ENCODE measurements at regions not wholly inside any gene's neighbourhood (a gene's known extent, or its start where the extent isn't known, plus 50 kb on each side); places are given as distances from the start of the nearest gene placed in this dataset.
A peak's percentile ranks its signal among the peaks of the same experiment; 100 is the strongest.

- peak; percentile 97 for DNase-seq (ENCODE audit: low spot score)
These were observed 498.1 kb upstream of the TNC start for GRCh38 chr9:115615821-115616665.

- DNase-seq (ENCODE audit: low spot score): no peak
These were observed 498.8 kb upstream of the TNC start for GRCh38 chr9:115616666-115617239.

- DNase-seq (ENCODE audit: low spot score): no peak
These were observed 507.3 kb upstream of the TNC start for GRCh38 chr9:115625251-115625650.

GRCh38 chr9:115625954-115626353 lies 508.0 kb upstream of the TNC start:
- no peak for DNase-seq (ENCODE audit: low spot score)

- no peak for DNase-seq (ENCODE audit: low spot score)
These were observed 509.6 kb upstream of the TNC start for GRCh38 chr9:115627511-115627910.

- peak; percentile 72 for DNase-seq (ENCODE audit: low spot score)
These were observed 510.5 kb upstream of the TNC start for GRCh38 chr9:115628426-115628825.

GRCh38 chr9:115629879-115630840 lies 512.2 kb upstream of the TNC start:
- DNase-seq (ENCODE audit: low spot score): no peak

GRCh38 chr9:115632391-115632790 lies 514.4 kb upstream of the TNC start:
- DNase-seq (ENCODE audit: low spot score): no peak

GRCh38 chr9:115633104-115633503 lies 515.1 kb upstream of the TNC start:
- peak; percentile 48 for DNase-seq (ENCODE audit: low spot score)

- no peak for DNase-seq (ENCODE audit: low spot score)
These were observed 517.8 kb upstream of the PAPPA start for GRCh38 chr9:115635680-115636383.

GRCh38 chr9:115636596-115636995 lies 517.0 kb upstream of the PAPPA start:
- no peak for DNase-seq (ENCODE audit: low spot score)

- DNase-seq (ENCODE audit: low spot score): no peak
These were observed 515.9 kb upstream of the PAPPA start for GRCh38 chr9:115637661-115638060.

GRCh38 chr9:115640887-115641286 lies 512.7 kb upstream of the PAPPA start:
- peak; percentile 78 for DNase-seq (ENCODE audit: low spot score)

- no peak for DNase-seq (ENCODE audit: low spot score)
These were observed 511.3 kb upstream of the PAPPA start for GRCh38 chr9:115642285-115642684.

GRCh38 chr9:115643948-115644727 lies 509.5 kb upstream of the PAPPA start:
- no peak for DNase-seq (ENCODE audit: low spot score)

- peak; percentile 85 for DNase-seq (ENCODE audit: low spot score)
These were observed 503.6 kb upstream of the PAPPA start for GRCh38 chr9:115649991-115650472.

- peak; percentile 80 for DNase-seq (ENCODE audit: low spot score)
These were observed 502.8 kb upstream of the PAPPA start for GRCh38 chr9:115650768-115651167.

GRCh38 chr9:115651461-115651860 lies 502.1 kb upstream of the PAPPA start:
- peak; percentile 15 for DNase-seq (ENCODE audit: low spot score)

GRCh38 chr9:115653171-115653606 lies 500.4 kb upstream of the PAPPA start:
- no peak for DNase-seq (ENCODE audit: low spot score)

GRCh38 chr9:115657695-115658094 lies 495.9 kb upstream of the PAPPA start:
- DNase-seq (ENCODE audit: low spot score): no peak

- DNase-seq (ENCODE audit: low spot score): no peak
These were observed 488.1 kb upstream of the PAPPA start for GRCh38 chr9:115665519-115665918.
